GM12892 (cell line): ENCODE measurements at regions not wholly inside any gene's neighbourhood (a gene's known extent, or its start where the extent isn't known, plus 50 kb on each side); places are given as distances from the start of the nearest gene placed in this dataset.

Experiments used
- POLR2A ChIP-seq: IDR thresholded peaks from 2 replicates; pipeline ENCODE4 v1.6.1; 2011; ENCODE audit warnings: low read depth, low read length, control low read depth
- POLR2AphosphoS5 ChIP-seq: IDR thresholded peaks from 2 replicates; pipeline ENCODE4 v1.6.1; 2011; ENCODE audit warnings: low read depth, low read length, control low read depth
- TAF1 ChIP-seq: IDR thresholded peaks from 2 replicates; pipeline ENCODE4 v1.6.1; 2011; ENCODE audit warnings: low read depth, mild to moderate bottlenecking, control low read depth, low read length, borderline replicate concordance

DNA sequence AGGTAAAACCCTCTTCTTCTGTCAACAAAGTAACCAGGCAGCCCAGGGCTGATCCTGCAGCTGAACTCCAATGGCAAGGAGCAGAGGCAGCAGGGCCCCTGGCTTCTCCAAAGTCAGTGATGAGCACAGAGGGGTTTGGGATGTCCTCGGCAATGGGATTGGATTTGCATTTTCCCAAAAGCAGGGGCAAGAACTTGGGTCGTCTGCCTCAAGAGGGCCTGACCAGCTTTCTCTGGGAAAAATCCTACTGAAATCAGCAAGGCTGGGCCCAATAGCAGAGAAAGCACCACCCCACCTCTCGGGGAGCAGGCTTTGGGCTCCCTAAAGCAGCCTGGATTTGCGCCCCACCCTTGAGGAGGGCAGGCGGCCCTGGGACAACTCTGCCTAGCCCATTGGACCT lies 210.0 kb upstream of the IGF1R start:
- TF ChIP-seq POLR2A (no peak), TAF1 (no peak), POLR2AphosphoS5 (no peak)
